ENCODE measurements at regions not wholly inside any gene's neighbourhood (a gene's known extent, or its start where the extent isn't known, plus 50 kb on each side); places are given as distances from the start of the nearest gene placed in this dataset.

DNA sequence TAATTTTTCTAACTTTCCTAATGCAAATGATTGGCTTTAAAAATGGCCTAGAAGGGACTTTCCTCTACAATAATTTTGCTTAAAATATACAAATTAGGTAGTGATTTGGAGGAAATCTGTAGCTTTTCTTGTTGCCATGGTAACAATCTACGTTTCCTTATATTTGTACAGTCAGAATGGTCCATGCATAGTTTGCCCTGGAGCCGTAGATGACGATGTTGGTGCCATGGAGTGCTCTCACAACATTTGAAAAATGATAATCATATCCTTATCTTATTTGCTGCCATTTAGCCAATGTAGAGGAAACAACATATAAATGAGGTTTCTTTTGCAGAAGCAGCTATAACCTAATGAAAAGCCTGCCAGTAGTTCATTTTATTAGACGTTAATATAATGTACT is 89.0 kb upstream of the NMU start:
- Histone ChIP-seq H3F3A (ENCODE audit: insufficient read depth, low read length) (no peaks in the 10 kb centered on the region), H3K9me2 (ENCODE audit: low read depth, low read length) (no peaks in the 10 kb centered on the region), H3K9ac (ENCODE audit: low read length) (no peak overlapping the region), H3K4me3 (ENCODE audit: low read depth, low read length, poor library complexity, severe bottlenecking) (no peak overlapping the region), H2AFZ (ENCODE audit: low read length) (no peak overlapping the region), H4K20me1 (ENCODE audit: insufficient read depth, low read length) (no peaks in the 10 kb centered on the region), H3K27ac (ENCODE audit: low read depth, low read length, poor library complexity, severe bottlenecking) (no peak overlapping the region), H3K4me2 (ENCODE audit: low read length) (no peak overlapping the region), H3K79me2 (ENCODE audit: insufficient read depth, low read length) (no peaks in the 10 kb centered on the region), H3K9me3 (ENCODE audit: low read length) (no peaks in the 10 kb centered on the region), H3K4me1 (ENCODE audit: insufficient read depth, low read length, severe bottlenecking) (no peaks in the 10 kb centered on the region), H3K36me3 (ENCODE audit: insufficient read depth, low read length) (no peaks in the 10 kb centered on the region), H3K27me3 (ENCODE audit: insufficient read depth, low read length) (no peaks in the 10 kb centered on the region)
- TF ChIP-seq, protein P1, sequence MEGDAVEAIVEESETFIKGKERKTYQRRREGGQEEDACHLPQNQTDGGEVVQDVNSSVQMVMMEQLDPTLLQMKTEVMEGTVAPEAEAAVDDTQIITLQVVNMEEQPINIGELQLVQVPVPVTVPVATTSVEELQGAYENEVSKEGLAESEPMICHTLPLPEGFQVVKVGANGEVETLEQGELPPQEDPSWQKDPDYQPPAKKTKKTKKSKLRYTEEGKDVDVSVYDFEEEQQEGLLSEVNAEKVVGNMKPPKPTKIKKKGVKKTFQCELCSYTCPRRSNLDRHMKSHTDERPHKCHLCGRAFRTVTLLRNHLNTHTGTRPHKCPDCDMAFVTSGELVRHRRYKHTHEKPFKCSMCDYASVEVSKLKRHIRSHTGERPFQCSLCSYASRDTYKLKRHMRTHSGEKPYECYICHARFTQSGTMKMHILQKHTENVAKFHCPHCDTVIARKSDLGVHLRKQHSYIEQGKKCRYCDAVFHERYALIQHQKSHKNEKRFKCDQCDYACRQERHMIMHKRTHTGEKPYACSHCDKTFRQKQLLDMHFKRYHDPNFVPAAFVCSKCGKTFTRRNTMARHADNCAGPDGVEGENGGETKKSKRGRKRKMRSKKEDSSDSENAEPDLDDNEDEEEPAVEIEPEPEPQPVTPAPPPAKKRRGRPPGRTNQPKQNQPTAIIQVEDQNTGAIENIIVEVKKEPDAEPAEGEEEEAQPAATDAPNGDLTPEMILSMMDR (IDR thresholded peaks at IDR 0.05; ENCODE audit: low read length): no peak
- no peak for TF ChIP-seq EZH2 (IDR thresholded peaks at IDR 0.05; ENCODE audit: borderline replicate concordance, low read length)

DNA sequence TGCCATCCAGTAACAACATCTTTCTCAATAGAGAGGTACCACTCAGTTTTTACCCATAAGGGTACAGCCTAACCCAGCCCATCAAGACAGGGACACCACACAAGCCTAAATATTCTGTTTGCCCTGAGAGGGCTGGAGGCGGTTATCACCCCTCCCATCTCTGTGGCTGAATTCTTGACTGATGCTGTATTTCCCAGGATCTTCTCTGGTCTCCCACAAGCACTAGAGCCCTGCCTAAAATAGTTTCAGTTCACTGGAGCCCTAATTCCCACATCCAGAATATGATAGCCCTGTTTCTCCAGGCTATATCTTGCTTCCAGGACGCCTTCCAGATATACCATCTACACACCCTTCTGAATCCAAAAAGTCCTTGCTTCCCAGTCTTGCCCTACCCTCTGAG is 91.6 kb upstream of the NMU start:
- Histone ChIP-seq H3F3A (ENCODE audit: insufficient read depth, low read length) (no peaks in the 10 kb centered on the region), H3K27me3 (ENCODE audit: insufficient read depth, low read length) (no peaks in the 10 kb centered on the region), H3K27ac (ENCODE audit: low read depth, low read length, poor library complexity, severe bottlenecking) (no peak overlapping the region)

DNA sequence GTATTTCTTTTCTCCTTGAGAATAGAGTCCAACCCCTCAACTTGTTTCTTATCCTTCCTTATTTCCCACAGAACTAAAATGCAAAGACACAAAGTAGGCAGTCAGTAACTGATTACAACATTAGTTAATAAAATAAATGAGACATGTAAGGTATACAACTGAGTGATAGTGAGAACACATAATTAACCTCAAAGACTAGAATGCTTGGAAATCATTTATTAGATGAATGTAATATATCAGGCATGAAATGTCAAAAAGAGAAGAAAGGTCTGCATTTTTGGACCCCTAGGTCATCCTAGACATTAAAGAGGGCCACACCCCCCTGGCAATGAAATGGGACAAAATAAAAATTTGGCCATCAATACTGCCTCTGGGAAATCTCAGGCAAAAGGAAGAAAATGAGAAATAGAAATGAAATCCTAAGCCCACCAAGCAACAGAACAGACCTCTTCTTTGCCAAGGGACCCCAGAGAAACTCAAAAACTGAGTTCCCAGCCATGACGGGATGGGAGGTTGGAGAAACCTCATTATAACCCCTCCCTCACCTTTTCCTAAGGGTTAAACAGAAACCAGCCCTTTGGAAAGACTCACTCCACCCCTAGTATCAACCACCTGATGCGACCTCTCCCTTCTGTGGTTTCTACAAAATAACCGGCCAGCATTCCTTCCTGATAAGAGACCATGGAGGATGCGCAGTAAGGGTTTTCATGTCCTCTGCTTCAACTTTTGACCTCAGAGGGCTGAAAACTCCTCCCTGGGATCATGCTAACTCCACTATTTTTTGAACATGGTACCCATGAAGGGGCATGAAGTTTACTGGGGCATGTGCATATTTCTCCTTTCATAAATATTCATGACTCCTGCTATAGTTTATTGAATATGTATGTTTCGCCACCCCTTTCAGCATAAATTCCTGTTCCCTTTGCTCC is 90.0 kb upstream of the EXOC1L start:
- Histone ChIP-seq H3K4me3 (ENCODE audit: low read depth, low read length, poor library complexity, severe bottlenecking) (no peak overlapping the region), H3K4me2 (ENCODE audit: low read length) (no peak overlapping the region), H2AFZ (ENCODE audit: low read length) (no peak overlapping the region), H3K79me2 (ENCODE audit: insufficient read depth, low read length) (no peaks in the 10 kb centered on the region), H3F3A (ENCODE audit: insufficient read depth, low read length) (no peaks in the 10 kb centered on the region), H3K27me3 (ENCODE audit: insufficient read depth, low read length) (no peaks in the 10 kb centered on the region), H3K9me3 (ENCODE audit: low read length) (no peaks in the 10 kb centered on the region), H3K9me2 (ENCODE audit: low read depth, low read length) (no peaks in the 10 kb centered on the region), H3K9ac (ENCODE audit: low read length) (no peak overlapping the region), H3K36me3 (ENCODE audit: insufficient read depth, low read length) (no peaks in the 10 kb centered on the region), H4K20me1 (ENCODE audit: insufficient read depth, low read length) (no peaks in the 10 kb centered on the region), H3K4me1 (ENCODE audit: insufficient read depth, low read length, severe bottlenecking) (no peaks in the 10 kb centered on the region), H3K27ac (ENCODE audit: low read depth, low read length, poor library complexity, severe bottlenecking) (no peak overlapping the region)
- TF ChIP-seq, protein P1 (IDR thresholded peaks at IDR 0.05; ENCODE audit: low read length): no peak
- TF ChIP-seq EZH2 (IDR thresholded peaks at IDR 0.05; ENCODE audit: borderline replicate concordance, low read length): no peak

More for the DNA sequence above, 91.6 kb upstream of the NMU start:
- H3K79me2 ChIP-seq (ENCODE audit: insufficient read depth, low read length): no peaks in the 10 kb centered on the region
- H2AFZ ChIP-seq (ENCODE audit: low read length): no peak overlapping the region
- no peaks in the 10 kb centered on the region for H3K36me3 ChIP-seq (ENCODE audit: insufficient read depth, low read length)
- H3K4me3 ChIP-seq (ENCODE audit: low read depth, low read length, poor library complexity, severe bottlenecking): no peak overlapping the region
- H3K9me2 ChIP-seq (ENCODE audit: low read depth, low read length): no peaks in the 10 kb centered on the region
- TF ChIP-seq, protein P1 (IDR thresholded peaks at IDR 0.05; ENCODE audit: low read length): no peak
- no peak for TF ChIP-seq EZH2 (IDR thresholded peaks at IDR 0.05; ENCODE audit: borderline replicate concordance, low read length)
- H4K20me1 ChIP-seq (ENCODE audit: insufficient read depth, low read length): no peaks in the 10 kb centered on the region
- H3K9ac ChIP-seq (ENCODE audit: low read length): no peak overlapping the region
- no peaks in the 10 kb centered on the region for H3K9me3 ChIP-seq (ENCODE audit: low read length)
- no peak overlapping the region for H3K4me2 ChIP-seq (ENCODE audit: low read length)
- no peaks in the 10 kb centered on the region for H3K4me1 ChIP-seq (ENCODE audit: insufficient read depth, low read length, severe bottlenecking)

All from OCI-LY1 (cell line).